ENCODE measurements at regions not wholly inside any gene's neighbourhood (a gene's known extent, or its start where the extent isn't known, plus 50 kb on each side); places are given as distances from the start of the nearest gene placed in this dataset.

DNA sequence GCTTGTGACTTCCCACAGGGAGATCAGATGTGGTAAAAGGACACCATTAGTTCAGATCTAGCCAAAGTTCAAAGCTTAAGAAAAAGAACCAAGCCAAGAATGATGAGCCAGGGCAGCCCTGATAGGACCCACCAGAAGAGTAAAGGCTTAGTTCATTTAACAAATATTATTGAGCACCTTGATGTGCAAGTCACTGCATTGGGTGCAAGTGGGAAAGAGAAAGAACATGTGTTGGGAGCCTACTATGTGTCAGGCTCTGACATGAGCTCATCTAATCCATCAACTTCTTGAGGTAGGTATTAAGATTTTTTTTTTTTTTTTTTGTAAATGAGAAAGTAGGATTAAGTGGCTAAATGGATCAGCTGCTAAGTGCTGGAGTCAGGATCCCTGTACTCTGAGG, 53.4 kb upstream of the PIAS1 start:
- Histone ChIP-seq H3K27ac (no peak overlapping the region), H3K27me3 (no peaks in the 10 kb centered on the region), H3K36me3 (replicated peaks in 1 of 2) (no peaks in the 10 kb centered on the region), H3K4me3 (no peak overlapping the region), H3K9me3 (replicated peaks in 1 of 3) (no peaks in the 10 kb centered on the region), H3K4me1 (replicated peaks in 1 of 2) (peaks cover 8 to 17% of the 10 kb centered on the region in 2 donors)
- no peak for TF ChIP-seq POLR2A (IDR thresholded peaks at IDR 0.05)
- TF ChIP-seq, protein P1, sequence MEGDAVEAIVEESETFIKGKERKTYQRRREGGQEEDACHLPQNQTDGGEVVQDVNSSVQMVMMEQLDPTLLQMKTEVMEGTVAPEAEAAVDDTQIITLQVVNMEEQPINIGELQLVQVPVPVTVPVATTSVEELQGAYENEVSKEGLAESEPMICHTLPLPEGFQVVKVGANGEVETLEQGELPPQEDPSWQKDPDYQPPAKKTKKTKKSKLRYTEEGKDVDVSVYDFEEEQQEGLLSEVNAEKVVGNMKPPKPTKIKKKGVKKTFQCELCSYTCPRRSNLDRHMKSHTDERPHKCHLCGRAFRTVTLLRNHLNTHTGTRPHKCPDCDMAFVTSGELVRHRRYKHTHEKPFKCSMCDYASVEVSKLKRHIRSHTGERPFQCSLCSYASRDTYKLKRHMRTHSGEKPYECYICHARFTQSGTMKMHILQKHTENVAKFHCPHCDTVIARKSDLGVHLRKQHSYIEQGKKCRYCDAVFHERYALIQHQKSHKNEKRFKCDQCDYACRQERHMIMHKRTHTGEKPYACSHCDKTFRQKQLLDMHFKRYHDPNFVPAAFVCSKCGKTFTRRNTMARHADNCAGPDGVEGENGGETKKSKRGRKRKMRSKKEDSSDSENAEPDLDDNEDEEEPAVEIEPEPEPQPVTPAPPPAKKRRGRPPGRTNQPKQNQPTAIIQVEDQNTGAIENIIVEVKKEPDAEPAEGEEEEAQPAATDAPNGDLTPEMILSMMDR (IDR thresholded peaks at IDR 0.05), result no peak
- DNase-seq, result no peak
- intact Hi-C loops (cut with DNase I), result no loop called here

DNA sequence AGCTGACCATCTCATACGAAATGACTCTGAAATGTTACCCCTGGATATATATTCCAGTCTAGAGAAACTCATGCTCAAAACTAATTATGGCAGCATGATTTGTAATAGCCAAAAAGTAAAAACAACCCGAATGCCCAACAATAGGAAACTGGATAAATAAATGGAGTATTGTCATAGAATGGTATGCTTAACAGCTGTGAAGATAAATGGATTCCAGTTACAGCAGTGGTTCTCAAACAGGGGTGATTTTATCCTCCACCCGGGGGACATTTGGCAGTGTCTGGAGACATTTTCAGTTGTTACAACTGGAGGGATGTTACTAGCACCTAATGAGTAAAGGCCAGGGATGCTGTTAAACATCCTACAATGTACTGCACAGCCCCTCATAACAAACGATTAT, 52.3 kb upstream of the PIAS1 start:
- no peak for TF ChIP-seq POLR2A (IDR thresholded peaks at IDR 0.05)
- TF ChIP-seq, protein P1 (IDR thresholded peaks at IDR 0.05), result no peak
- H3K36me3 ChIP-seq (replicated peaks in 1 of 2), result no peaks in the 10 kb centered on the region
- 77 to 84% (median 81%) methylated on average over 4 of the region's 4 CpGs for WGBS, 4 donors
- intact Hi-C loops (cut with DNase I), result no loop called here
- H3K4me3 ChIP-seq, result no peak overlapping the region
- peaks cover 8 to 17% of the 10 kb centered on the region in 2 donors for H3K4me1 ChIP-seq (replicated peaks in 1 of 2)
- no peak for DNase-seq
- no peaks in the 10 kb centered on the region for H3K27me3 ChIP-seq
- H3K27ac ChIP-seq, result no peak overlapping the region
- no peaks in the 10 kb centered on the region for H3K9me3 ChIP-seq (replicated peaks in 1 of 3)

DNA sequence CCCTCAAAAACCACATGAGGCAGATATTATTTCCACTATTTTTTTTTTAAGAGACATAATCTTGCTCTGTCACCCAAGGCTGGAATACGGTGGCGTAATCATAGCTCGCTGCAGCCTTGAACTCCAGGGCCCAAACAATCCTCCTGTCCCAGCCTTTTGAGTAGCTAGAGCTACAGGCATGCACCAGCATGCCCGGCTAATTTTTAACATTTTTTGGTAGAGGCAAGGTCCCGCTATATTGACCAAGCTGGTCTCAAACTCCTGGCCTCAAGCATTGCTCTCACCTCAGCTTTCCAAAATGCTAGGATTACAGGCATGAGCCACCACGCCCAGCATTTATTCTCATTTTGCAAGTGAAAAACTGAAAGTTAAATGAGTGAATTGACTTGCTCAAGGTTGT, 50.8 kb upstream of the PIAS1 start:
- 61 to 69% (median 67%) methylated on average over 6 of the region's 6 CpGs for WGBS, 4 donors
- H3K36me3 ChIP-seq (replicated peaks in 1 of 2), result no peaks in the 10 kb centered on the region
- H3K9me3 ChIP-seq (replicated peaks in 1 of 3), result no peaks in the 10 kb centered on the region
- no peaks in the 10 kb centered on the region for H3K27me3 ChIP-seq
- H3K4me1 ChIP-seq (replicated peaks in 1 of 2), result peaks cover 7 to 12% of the 10 kb centered on the region in 2 donors
- H3K4me3 ChIP-seq, result no peak overlapping the region
- intact Hi-C loops (cut with DNase I), result no loop called here
- DNase-seq, result peak; percentile 31 to 71 (median 53)
- TF ChIP-seq POLR2A (IDR thresholded peaks at IDR 0.05), result no peak
- TF ChIP-seq, protein P1 (IDR thresholded peaks at IDR 0.05), result no peak
- no peak overlapping the region for H3K27ac ChIP-seq

Small RNA genes in the stretch of these regions (small RNA-seq; reads per million reads assigned to genes)
- 0 reads per million in 2 donors for gene AC022254.1

Measured in adrenal gland (tissue), 9 donors.